Medulla oblongata (tissue), 1 donor: ENCODE measurements at regions not wholly inside any gene's neighbourhood (a gene's known extent, or its start where the extent isn't known, plus 50 kb on each side); places are given as distances from the start of the nearest gene placed in this dataset.
"Not testable (repeated sequence)": the region's sequence is repeated elsewhere in the genome, so short reads cannot be mapped to it uniquely, and the experiment has no call there.

Experiments used
- DNase-seq: peaks from one replicate; pipeline ENCODE4 v3.0.0-alpha.2; 2015; ENCODE audit errors: extremely low spot score

GRCh38 chr2:210730672-210731071, 174.3 kb downstream of the CPS1 start:
- no peak for DNase-seq

DNA sequence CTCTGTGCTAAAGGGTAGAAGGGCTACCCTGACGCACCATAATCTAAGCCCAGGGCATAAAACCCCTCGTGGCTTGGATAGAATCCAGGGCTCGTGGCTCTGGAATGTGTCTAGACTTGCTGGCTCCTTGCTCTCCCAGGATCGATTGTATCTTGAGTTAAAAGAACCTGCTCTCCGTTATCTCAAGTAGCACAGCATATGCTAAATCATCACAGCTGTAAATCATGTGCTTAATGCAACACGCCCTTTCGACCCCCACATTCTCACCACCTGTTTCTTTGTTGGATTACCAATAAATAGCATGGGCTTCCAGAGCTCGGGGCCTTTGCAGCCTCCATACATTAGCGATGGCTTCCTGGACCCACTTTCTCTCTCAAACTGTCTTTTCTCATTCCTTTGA, 190.4 kb downstream of the CPS1 start:
- DNase-seq = not testable (repeated sequence)

DNA sequence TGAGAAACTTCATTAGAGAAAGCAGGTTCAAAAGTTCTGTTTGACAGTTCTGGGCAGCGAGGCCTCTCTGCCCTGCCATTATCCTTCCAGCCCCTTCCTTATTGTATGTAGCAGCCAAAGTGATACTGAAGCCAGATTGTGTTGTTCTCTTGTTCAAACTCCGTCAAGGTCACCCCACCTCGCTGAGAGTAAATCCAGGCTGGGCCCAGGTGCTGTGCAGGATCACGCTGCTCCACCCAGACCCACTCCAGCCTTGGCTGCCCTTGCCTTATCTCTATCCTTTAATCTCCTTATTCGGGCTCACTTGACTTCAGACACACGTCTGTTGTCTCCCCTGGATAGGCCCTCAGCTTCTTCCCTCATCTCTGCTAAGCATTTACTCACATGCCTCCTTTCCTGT, 196.1 kb downstream of the CPS1 start:
- no peak for DNase-seq

- no peak for DNase-seq
Measured at GRCh38 chr2:210753386-210753785, 197.0 kb downstream of the CPS1 start.

DNA sequence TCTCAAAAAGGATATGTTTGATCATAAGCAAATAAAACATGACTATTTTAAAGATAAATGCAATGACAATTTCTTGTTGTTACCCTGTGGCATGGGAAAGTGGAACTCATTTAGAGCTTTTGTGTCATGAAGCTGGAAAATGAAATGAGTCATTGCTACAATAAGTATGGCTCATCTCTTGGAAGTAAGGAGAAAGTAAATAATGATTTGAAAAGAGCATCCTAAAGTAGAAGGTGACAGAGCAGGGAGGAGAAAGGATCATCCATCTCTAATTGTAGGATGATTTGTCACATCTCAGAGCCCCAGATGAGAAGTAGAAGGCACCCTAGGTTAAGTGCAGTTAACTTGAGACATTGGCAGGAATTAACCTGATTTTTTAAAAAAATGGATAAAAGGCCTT, 200.5 kb downstream of the CPS1 start:
- no peak for DNase-seq

GRCh38 chr2:210762604-210763588, 206.5 kb downstream of the CPS1 start:
- DNase-seq = no peak

DNA sequence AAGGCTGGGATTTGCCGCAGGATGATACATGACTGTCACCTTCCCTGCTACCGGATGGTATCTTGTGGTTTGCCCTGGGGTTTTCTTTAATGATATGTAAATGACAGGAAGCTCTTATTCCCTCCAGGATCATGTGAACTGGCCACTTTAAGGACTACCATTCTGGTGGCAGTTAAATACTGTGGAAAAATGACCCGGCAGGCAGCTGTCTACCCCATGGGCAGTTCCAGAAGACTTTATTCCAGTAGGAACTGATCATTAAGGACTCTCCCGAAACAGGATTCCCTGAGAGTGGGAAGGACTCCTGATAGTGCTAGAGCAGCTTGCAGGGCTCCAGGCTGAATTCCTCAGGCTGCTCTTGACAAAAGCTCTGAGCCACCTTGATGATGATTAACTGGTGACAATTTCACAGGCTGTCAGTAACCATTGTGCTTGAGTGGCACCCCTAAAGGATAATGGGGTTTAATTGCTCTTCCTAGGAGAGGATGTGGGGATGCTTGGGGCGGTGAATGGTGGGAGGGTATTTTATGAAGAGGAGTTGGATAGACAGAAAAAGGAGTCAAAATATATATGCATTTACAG, 212.0 kb downstream of the CPS1 start:
- DNase-seq = no peak

DNA sequence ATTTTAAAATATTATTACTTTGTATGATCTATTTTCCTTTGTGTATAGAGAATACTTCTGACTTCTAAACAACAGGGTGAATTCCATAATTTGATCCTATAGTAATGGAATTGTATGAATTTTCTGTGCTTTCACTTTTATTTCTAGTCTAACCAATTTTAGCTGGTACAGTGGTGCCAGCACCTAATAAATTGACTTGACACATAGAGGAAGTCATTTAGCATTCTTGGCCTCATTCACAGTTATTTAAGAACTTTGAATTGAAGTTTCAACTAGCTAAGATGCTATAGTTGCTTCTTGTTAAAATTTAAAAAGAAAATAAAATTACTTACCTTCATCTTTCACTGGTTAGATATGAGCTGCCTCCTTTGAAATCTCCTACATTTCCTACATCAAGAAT, 220.4 kb downstream of the CPS1 start:
- DNase-seq = no peak

GRCh38 chr2:210782222-210782621, 225.8 kb downstream of the CPS1 start:
- no peak for DNase-seq

DNA sequence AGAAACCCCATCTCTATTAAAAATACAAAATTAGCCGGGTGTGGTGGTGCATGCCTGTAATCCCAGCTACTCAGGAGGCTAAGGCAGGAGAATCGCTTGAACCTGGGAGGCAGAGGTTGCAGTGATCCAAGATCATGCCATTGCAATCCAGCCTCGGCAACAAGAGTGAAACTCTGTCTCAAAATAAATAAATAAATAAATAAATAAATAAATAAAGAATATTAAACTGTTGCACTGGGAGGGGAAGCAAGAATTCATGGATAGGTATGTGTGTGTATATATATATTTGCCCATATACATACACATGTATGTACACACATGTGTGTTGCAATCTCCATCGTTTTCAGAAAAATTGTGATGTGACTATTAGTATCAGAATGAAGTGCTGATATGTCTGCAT, 231.4 kb downstream of the CPS1 start:
- DNase-seq = not testable (repeated sequence)

DNA sequence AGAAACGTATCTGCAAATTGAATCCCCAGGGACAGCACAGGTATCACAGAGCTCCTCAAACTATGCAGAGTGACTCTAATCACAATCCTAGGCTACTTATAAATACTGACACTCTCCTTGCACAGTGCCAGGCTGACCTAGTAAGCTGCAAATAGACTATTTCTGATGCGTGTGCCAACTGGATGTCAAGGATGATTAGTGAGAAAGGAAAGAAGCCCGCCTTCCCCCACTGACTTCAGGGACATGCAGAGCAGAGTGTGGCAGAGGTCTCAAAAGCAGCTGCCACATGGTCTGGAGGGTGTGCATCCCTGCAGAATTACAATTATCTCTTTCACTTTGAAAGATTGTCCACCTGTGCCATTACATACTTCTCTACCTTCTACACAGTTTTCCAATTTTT, 235.6 kb downstream of the CPS1 start:
- no peak for DNase-seq

DNA sequence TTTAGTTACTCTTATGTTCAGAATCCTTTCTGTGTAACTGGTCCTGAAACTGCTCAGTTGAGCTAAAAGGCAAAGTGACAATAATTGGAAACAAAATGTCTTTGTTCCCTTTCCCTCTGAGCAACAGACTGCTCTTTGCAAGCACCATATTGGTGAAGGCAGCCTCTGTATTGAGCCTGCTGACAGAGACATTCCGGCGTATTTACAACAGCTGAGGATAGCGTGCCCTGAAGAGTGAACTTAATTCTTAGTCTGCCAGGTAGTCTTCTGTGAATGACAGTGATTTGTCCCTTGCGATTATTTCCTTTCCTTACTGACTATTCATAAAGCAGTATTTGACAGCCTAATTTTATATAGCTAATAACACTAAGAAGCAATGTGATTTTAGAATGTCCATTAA, 239.1 kb downstream of the CPS1 start:
- peak; percentile 70 for DNase-seq

DNA sequence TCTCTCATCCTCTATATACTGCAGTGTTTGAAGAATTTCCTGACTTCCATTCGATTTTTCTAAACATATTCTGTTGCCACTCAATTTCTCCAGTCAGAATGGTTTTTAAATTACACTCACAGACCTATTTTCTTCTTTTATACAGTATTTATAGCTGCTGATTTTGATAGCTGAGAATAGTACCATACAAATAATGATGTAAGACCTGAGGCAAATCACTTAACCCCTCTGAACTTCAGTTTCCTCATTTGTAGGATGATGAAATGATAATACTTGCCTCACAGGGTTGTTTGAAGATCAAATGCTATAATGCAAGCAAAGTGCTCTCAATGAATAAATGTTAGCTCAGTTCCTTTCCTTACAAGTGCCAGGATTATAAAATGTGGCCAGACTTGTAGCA, 241.8 kb downstream of the CPS1 start:
- DNase-seq = no peak

DNA sequence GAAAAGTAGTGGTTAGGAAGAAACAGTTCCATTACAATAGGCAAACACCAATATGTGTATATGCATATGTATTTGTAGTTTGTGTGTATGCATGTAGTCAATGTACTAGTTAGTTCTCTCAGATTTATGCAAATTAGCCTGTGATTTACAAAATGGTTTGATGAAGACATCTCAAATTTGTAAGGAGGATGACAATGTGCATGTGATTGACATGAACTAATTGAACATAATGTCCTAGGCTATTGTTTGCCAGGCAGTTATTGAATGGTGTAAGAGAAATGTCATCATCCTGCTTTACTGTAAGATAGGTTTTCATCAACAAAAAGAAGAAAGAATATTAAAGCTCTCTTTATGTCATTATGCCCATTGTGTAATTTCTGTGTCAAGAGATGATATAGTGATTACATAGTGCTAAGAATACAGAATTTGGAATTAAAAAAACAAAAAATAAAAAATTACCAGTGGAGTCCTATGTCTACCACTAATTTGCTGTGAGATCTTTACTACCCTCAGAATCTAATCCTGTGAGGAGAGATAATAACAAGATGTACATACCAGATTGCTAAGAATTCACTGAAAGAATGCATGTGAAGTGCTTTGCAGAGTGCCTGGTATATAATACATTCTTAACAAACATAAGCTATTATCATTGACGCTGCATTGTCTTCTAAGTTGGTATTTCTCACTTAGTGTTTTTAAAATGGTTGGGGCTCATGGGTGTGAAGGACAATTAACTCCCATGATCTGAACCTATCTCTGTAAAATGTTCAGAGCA, 258.0 kb downstream of the CPS1 start:
- no peak for DNase-seq

- no peak for DNase-seq
Measured at GRCh38 chr2:210816769-210817168, 260.4 kb downstream of the CPS1 start.

GRCh38 chr2:210818473-210818872, 262.1 kb downstream of the CPS1 start:
- DNase-seq = no peak

DNA sequence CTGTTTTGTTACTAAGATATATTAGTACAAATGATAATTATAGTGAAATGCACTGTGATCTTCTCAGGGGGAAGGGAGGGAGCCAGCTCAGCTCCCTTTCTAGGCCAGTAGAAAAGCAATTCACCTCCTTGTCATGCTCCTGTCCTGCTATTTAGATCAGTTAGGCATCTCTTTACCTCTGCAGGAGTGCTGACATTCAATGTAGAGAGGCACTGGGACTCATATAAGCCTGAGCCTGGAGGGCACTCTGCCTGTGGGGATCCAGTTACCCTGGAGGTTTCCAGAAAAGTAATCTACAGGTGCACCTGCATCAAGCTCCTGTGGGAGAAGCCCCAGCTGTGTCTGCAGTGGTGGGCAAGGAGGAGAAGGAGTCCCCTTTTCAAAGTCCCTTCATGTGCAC, 277.0 kb downstream of the CPS1 start:
- no peak for DNase-seq

GRCh38 chr2:210839034-210839433, 282.6 kb downstream of the CPS1 start:
- no peak for DNase-seq

DNA sequence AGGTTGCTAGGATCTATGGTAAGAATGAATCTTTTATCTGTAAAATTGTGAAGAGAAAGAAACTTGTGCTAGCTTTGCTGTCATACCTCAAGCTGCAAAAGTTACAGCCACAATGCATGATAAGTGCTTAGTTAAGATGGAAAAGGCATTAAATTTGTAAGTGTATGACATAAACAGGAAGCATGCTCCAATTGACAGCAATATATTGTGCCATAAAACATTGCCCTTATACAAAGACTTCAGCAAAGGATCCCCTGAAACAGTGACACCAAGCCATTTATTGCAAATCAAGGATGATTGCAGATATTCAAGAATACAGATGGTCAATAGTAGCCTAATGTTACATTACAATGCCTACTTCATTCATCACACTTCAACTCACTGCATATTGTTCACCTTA, 283.1 kb downstream of the CPS1 start:
- DNase-seq = no peak

GRCh38 chr2:210842896-210843295, 286.5 kb downstream of the CPS1 start:
- no peak for DNase-seq

DNA sequence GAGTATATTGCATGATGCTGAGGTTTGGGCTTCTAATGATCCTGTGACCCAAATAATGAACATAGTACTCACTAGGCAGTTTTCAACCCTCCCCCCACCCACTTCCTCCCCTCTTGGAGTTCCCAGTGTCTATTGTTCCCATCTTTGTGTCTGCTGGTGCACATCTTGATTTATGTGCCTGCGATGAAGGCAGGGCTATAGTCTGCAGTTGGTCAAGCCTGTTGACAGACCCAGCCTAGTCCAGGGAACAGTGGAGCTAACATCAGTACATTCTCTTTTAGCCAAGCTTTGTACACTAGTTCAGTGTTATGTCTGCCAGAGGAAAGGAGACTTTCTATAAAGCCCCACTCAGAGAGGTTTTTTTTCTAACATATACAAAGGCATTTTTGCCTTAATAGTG, 287.6 kb downstream of the CPS1 start:
- DNase-seq = peak; percentile 23

- DNase-seq = no peak
Measured at GRCh38 chr2:210859314-210859713, 302.9 kb downstream of the CPS1 start.

- no peak for DNase-seq
Measured at GRCh38 chr2:210860276-210860675, 303.9 kb downstream of the CPS1 start.
